LNCAP (cell line): ENCODE measurements at regions not wholly inside any gene's neighbourhood (a gene's known extent, or its start where the extent isn't known, plus 50 kb on each side); places are given as distances from the start of the nearest gene placed in this dataset.

ENCODE experiments used
- TF ChIP-seq, protein P1 (sequence below): fragments of 450-650 bp; IDR thresholded peaks from 2 replicates; pipeline ENCODE4 v1.5.1; 2017; ENCODE audit warnings: mild to moderate bottlenecking

DNA sequence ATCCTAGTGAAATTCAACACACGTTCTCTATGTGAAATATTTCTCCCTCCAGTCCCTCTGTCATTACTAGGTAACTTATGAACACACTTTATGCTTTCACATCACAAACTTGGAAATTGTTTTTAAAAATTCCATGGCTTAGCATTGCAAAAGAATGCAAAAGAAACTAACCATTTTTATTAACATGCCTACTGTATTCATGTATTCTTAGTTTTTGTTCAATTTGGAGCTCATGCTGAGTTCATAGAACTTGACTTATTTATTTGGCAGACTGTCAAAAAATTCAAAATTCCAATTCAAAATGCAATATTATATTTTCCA lies 155.0 kb upstream of the SEMA3C start:
- TF ChIP-seq, protein P1, sequence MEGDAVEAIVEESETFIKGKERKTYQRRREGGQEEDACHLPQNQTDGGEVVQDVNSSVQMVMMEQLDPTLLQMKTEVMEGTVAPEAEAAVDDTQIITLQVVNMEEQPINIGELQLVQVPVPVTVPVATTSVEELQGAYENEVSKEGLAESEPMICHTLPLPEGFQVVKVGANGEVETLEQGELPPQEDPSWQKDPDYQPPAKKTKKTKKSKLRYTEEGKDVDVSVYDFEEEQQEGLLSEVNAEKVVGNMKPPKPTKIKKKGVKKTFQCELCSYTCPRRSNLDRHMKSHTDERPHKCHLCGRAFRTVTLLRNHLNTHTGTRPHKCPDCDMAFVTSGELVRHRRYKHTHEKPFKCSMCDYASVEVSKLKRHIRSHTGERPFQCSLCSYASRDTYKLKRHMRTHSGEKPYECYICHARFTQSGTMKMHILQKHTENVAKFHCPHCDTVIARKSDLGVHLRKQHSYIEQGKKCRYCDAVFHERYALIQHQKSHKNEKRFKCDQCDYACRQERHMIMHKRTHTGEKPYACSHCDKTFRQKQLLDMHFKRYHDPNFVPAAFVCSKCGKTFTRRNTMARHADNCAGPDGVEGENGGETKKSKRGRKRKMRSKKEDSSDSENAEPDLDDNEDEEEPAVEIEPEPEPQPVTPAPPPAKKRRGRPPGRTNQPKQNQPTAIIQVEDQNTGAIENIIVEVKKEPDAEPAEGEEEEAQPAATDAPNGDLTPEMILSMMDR = no peak

DNA sequence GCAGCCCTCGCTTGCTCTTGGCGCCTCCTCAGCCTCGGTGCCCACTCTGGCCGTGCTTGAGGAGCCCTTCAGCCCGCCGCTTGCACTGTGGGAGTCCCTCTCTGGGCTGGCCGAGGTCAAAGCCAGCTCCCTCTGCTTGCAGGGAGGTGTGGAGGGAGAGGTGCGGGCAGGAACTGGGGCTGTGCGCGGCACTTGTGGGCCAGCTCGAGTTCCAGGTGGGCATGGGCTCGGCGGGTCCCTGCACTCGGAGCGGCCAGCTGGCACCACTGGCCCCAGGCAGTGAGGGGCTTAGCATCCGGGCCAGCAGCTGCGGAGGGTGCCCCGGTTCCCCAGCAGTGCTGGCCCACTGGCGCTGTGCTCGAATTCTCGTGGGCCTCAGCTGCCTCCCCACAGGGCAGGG lies 152.1 kb upstream of the SEMA3C start:
- TF ChIP-seq, protein P1 = no peak

DNA sequence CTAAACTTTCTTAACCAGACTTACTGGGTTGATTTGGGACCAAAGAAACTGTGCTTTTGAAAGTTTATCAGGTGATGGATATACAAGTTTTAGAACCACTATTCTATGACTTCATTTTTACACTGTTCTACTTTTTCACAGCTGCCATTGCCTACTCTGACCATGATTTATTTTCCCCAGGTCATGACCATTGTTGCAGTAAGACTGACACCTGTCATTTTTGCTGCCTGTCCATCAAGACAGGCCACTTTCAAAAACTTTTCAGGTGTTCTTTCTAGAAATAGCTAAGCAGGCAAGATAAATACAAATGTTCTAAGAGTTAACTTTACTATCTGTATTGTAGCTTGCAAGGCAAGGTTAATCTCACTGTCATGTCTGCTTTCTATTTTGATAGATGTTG lies 147.9 kb upstream of the SEMA3C start:
- TF ChIP-seq, protein P1 = no peak

DNA sequence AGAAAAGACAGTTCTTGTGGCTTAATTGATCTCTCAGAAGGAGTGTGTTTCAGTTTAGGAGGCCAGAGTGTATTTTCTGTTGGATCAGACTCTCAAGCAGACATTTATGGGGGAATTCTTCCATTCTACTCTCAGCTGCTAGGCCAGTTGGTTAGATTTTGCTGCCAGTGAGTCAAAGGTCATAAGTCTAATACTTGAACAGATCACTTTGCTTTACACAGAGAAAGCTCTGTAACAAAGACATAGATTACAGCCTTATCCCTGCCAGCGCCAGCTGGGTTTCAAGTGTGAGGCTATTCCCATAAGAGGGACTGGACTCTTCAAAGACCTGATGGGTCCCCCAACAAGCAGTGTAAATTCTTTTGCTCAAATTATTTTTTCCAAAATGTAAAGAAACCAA lies 145.6 kb upstream of the SEMA3C start:
- TF ChIP-seq, protein P1 = no peak

DNA sequence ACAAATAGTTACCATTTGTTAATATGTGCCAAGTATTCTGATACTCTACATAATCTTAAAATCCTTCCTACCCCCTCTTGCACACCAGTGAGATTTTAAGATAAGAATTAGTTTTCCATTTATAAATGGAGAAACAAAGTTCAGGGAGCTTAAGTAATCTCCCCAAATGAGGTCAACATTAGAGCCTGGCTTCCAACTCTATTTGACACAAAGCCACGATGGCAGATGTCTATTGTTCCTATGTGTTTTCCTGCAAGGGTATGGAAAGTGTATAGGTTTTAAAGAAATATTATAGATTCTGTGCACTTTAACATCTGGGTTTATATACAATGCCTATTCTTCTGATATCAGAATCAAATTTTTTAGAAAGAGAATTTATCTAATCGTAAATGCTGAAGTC lies 143.9 kb upstream of the SEMA3C start:
- TF ChIP-seq, protein P1 = no peak

DNA sequence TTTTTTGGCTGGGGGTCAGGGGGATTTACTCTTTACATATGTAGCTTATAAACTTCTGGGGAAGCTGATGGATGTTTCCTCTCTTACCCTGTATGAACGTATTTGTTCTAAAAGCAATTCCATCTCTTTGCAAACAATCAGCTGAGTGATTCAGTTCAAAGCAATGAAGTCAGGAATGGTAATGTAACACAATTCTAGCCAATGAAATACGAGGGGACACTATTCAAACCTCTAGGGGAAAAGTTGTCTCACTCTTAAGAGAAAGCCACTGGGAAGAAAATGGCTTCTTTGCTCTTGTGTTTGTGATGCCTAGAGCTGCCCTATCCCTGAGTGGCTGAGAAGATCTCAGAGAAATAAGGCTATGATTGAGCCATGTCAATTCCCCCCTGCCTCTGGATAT lies 134.8 kb upstream of the SEMA3C start:
- TF ChIP-seq, protein P1 = no peak

DNA sequence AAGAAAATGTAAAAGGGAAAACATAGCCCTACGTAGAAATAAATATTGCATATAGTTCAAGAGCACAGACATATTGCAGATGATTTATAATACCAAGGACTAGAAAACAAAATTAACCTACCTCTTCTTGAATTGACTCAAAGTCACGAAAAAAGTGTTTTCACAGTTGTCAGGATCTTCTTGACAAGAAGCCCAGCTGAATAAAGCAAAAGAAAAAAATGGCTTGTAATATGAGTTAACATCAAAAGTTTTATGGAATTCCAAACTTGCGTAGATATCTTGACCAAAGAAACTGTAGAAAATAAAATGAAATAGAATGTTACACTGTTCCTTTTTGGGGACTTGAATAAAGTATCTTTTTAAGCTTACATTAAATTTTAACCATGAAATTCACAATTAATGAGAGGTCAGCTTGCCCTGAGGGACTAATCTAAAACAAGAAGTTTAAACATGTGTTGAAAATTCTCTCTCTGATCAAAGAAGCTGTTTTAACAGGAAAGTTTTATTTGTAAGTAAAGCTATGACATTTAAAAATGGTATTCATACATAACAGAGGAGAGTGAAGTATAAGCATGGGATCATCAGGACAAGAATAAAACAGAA lies 133.1 kb upstream of the SEMA3C start:
- TF ChIP-seq, protein P1 = no peak

DNA sequence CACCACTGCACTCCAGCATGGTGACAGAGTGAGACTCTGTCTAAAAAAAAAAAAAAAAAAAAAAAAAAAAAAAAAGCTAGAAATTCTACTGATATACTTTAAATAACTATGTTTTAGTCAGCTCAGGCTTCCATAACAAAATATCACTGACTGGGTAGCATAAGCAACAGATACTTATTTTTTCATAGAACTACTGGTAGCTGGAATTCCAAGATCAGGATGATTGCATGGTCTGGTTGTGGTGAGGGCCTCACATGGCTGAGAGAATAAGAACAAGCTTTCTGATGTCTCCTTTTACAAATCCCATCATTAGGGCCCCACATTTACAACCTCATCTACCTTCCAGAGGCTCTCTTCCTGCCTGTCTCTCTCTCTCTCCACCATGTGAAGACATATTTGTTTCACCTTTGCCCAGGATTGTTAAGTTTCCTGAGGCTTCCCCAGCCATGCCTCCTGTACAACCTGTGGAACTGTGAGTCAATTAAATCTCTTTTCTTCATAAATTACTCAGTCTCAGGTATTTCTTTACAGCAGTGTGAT lies 126.7 kb upstream of the SEMA3C start:
- TF ChIP-seq, protein P1 = no peak
